Neural cell (in vitro differentiated cells): ENCODE measurements at regions not wholly inside any gene's neighbourhood (a gene's known extent, or its start where the extent isn't known, plus 50 kb on each side); places are given as distances from the start of the nearest gene placed in this dataset.

Experiments
- H2AFZ ChIP-seq: fragments of 200-600, 300-800 bp; sonication (generic), shearing (Covaris generic); 2 replicates; pipeline ENCODE4 v1.6.0; 2014; ENCODE audit warnings: low read depth, mild to moderate bottlenecking, antibody characterized with exemption, low read length, moderate library complexity
- H3F3A ChIP-seq: fragments of 200-600 bp; shearing (Covaris generic); 2 replicates; pipeline ENCODE4 v1.6.1; 2016; ENCODE audit warnings: mild to moderate bottlenecking, moderate library complexity, mixed read lengths, antibody characterized with exemption, low read length; ENCODE audit not compliant: insufficient read depth, poor library complexity, severe bottlenecking
- H3K27ac ChIP-seq: fragments of 200-600, 300-800 bp; sonication (generic), shearing (Covaris generic); 2 replicates; pipeline ENCODE4 v1.5.1; 2014; ENCODE audit warnings: mild to moderate bottlenecking, low read length, moderate library complexity
- H3K27me3 ChIP-seq: fragments of 300-800, 200-600 bp; sonication (generic), shearing (Covaris generic); 2 replicates; pipeline ENCODE4 v1.6.0; 2014; ENCODE audit warnings: mild to moderate bottlenecking, low read depth, low read length, moderate library complexity; ENCODE audit not compliant: insufficient read depth
- H3K36me3 ChIP-seq: fragments of 300-800, 200-600 bp; sonication (generic), shearing (Covaris generic); 2 replicates; pipeline ENCODE4 v1.5.1; 2014; ENCODE audit warnings: mild to moderate bottlenecking, antibody characterized with exemption, low read length, moderate library complexity; ENCODE audit not compliant: insufficient read depth
- H3K4me2 ChIP-seq: fragments of 300-800, 200-600 bp; sonication (generic), shearing (Covaris generic); 2 replicates; pipeline ENCODE4 v1.6.0; 2014; ENCODE audit warnings: mild to moderate bottlenecking, low read length
- H3K4me3 ChIP-seq: fragments of 300-800, 200-600 bp; sonication (generic), shearing (Covaris generic); 2 replicates; pipeline ENCODE4 v1.5.1; 2014; ENCODE audit warnings: mild to moderate bottlenecking, low read length, moderate library complexity
- H3K79me2 ChIP-seq: fragments of 200-600 bp; shearing (Covaris generic); replicated peaks from 2 replicates; pipeline ENCODE4 v1.6.0; 2014; ENCODE audit warnings: mild to moderate bottlenecking, low read length, moderate library complexity; ENCODE audit not compliant: insufficient read depth
- H3K9ac ChIP-seq: fragments of 300-800, 200-600 bp; sonication (generic), shearing (Covaris generic); 2 replicates; pipeline ENCODE4 v1.6.1; 2016; ENCODE audit warnings: mild to moderate bottlenecking, low read length, mixed read lengths
- H3K9me2 ChIP-seq: fragments of 200-600 bp; shearing (Covaris generic); 2 replicates; pipeline ENCODE4 v1.6.1; 2016; ENCODE audit warnings: mild to moderate bottlenecking, low read length, mixed read lengths; ENCODE audit not compliant: insufficient read depth
- H3K9me3 ChIP-seq: fragments of 200-600, 300-800 bp; sonication (generic), shearing (Covaris generic); 2 replicates; pipeline ENCODE4 v1.6.1; 2016; ENCODE audit warnings: mild to moderate bottlenecking, mixed run types, low read length, moderate library complexity, mixed read lengths
- H4K20me1 ChIP-seq: fragments of 200-600 bp; shearing (Covaris generic); 2 replicates; pipeline ENCODE4 v1.6.1; 2016; ENCODE audit warnings: mild to moderate bottlenecking, mixed run types; ENCODE audit not compliant: insufficient read depth
- CTCF ChIP-seq: fragments of 450-650 bp; IDR thresholded peaks from 2 replicates; pipeline ENCODE4 v1.5.1; 2014; ENCODE audit warnings: antibody characterized with exemption, mild to moderate bottlenecking, moderate library complexity; ENCODE audit not compliant: poor library complexity, severe bottlenecking
- EP300 ChIP-seq: fragments of 450-650 bp; conservative IDR thresholded peaks from 2 replicates; pipeline ENCODE4 v1.6.1; 2014; ENCODE audit warnings: antibody characterized with exemption, mild to moderate bottlenecking, moderate library complexity; ENCODE audit not compliant: poor library complexity, severe bottlenecking
- EZH2 ChIP-seq: fragments of 200-600, 300-800 bp; shearing (Covaris generic), sonication (generic); IDR thresholded peaks from 2 replicates; pipeline ENCODE4 v1.6.1; 2014; ENCODE audit warnings: antibody characterized with exemption, low read length, borderline replicate concordance, mild to moderate bottlenecking; ENCODE audit not compliant: insufficient read depth, poor library complexity, severe bottlenecking
- MXI1 ChIP-seq: fragments of 450-650 bp; conservative IDR thresholded peaks from 2 replicates; pipeline ENCODE4 v1.6.1; 2014; ENCODE audit warnings: antibody characterized with exemption, mild to moderate bottlenecking; ENCODE audit not compliant: poor library complexity, severe bottlenecking
- POLR2AphosphoS5 ChIP-seq: IDR thresholded peaks from 2 replicates; pipeline ENCODE4 v1.6.1; 2012
- RAD21 ChIP-seq: fragments of 450-650 bp; conservative IDR thresholded peaks from 2 replicates; pipeline ENCODE4 v1.6.1; 2014; ENCODE audit warnings: antibody characterized with exemption, mild to moderate bottlenecking, moderate library complexity
- REST ChIP-seq: IDR thresholded peaks from 2 replicates; pipeline ENCODE4 v1.6.1; 2012; ENCODE audit warnings: borderline replicate concordance
- SMC3 ChIP-seq: fragments of 450-650 bp; conservative IDR thresholded peaks from 2 replicates; pipeline ENCODE4 v1.6.1; 2014; ENCODE audit warnings: antibody characterized with exemption, mild to moderate bottlenecking, moderate library complexity; ENCODE audit not compliant: poor library complexity
- TAF1 ChIP-seq: IDR thresholded peaks from 2 replicates; pipeline ENCODE4 v1.6.1; 2012; ENCODE audit warnings: low read depth

DNA sequence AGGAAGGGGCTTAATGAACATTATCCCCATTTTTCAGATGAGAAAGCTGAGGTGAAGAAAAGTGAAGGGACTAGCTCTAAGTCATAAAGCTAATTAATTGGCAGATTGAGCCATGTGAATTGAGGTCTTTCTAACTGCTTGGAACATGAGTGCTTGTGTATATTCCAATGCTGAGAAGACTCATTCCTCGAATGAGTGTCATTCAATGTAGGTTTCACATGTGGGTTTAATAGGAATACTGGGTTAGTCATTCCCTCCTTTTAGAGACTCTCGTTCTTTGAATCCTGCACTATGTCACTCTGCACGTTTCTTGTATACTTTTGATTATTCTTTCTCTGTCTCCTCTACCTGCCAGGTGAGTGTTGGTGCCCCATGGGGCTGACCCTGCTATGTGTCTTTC is 218.2 kb downstream of the HRH4 start:
- no peak overlapping the region for H3K9ac ChIP-seq
- no peaks in the 10 kb centered on the region for H3K9me2 ChIP-seq
- no peak for TF ChIP-seq EZH2
- no peak for TF ChIP-seq RAD21
- no peak for TF ChIP-seq MXI1
- no peak for TF ChIP-seq SMC3
- no peak for TF ChIP-seq POLR2AphosphoS5
- no peak for TF ChIP-seq EP300
- no peak for TF ChIP-seq CTCF
- TF ChIP-seq REST = no peak
- no peak for TF ChIP-seq TAF1
- H3F3A ChIP-seq = no peaks in the 10 kb centered on the region
- H3K4me2 ChIP-seq = no peak overlapping the region
- H3K4me3 ChIP-seq = no peak overlapping the region
- no peak overlapping the region for H3K27ac ChIP-seq
- H3K9me3 ChIP-seq = no peaks in the 10 kb centered on the region
- no peak overlapping the region for H2AFZ ChIP-seq
- H3K27me3 ChIP-seq = no peaks in the 10 kb centered on the region
- H3K79me2 ChIP-seq = no peaks in the 10 kb centered on the region
- H4K20me1 ChIP-seq = no peaks in the 10 kb centered on the region
- H3K36me3 ChIP-seq = no peaks in the 10 kb centered on the region

DNA sequence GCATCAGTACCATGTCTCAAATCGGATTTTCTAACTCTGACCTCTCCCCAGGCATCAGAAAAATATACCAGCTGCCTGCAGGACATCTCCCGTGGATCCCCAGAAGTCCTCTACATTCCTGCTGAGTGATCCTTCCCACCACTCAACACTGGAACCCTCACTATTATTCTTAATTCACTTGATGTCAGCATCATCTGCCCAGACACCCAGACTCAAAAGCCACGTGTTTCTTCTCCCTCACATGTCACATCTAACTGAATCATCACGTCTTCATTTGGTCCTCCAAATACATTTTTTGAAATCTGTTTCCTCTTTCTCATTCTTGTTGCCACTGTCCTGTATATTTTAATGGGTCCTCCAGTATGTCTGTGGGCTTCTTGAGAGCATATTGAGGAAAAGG is 218.6 kb downstream of the HRH4 start:
- no peaks in the 10 kb centered on the region for H3K27me3 ChIP-seq
- no peak overlapping the region for H3K4me2 ChIP-seq
- H3K79me2 ChIP-seq = no peaks in the 10 kb centered on the region
- H2AFZ ChIP-seq = no peak overlapping the region
- H3K27ac ChIP-seq = no peak overlapping the region
- H3K9me3 ChIP-seq = no peaks in the 10 kb centered on the region
- no peak overlapping the region for H3K4me3 ChIP-seq
- no peaks in the 10 kb centered on the region for H3K9me2 ChIP-seq
- H3K36me3 ChIP-seq = no peaks in the 10 kb centered on the region
- no peaks in the 10 kb centered on the region for H3F3A ChIP-seq
- no peaks in the 10 kb centered on the region for H4K20me1 ChIP-seq
- no peak overlapping the region for H3K9ac ChIP-seq
- TF ChIP-seq MXI1 = no peak
- no peak for TF ChIP-seq REST
- TF ChIP-seq TAF1 = no peak
- no peak for TF ChIP-seq EP300
- no peak for TF ChIP-seq RAD21
- no peak for TF ChIP-seq POLR2AphosphoS5
- TF ChIP-seq EZH2 = no peak
- TF ChIP-seq CTCF = no peak
- no peak for TF ChIP-seq SMC3
